ENCODE measurements at regions not wholly inside any gene's neighbourhood (a gene's known extent, or its start where the extent isn't known, plus 50 kb on each side); places are given as distances from the start of the nearest gene placed in this dataset.

GRCh38 chr2:226463154-226463553, 336.5 kb downstream of the IRS1 start:
- no peak for TF ChIP-seq EZH2 (IDR thresholded peaks at IDR 0.05; ENCODE audit: insufficient read depth, poor library complexity, severe bottlenecking)
- TF ChIP-seq EZH2phosphoT487 (IDR thresholded peaks at IDR 0.05; ENCODE audit: insufficient read depth, low read depth): no peak

Measured in GM23248 (cell line).